Neural cell (in vitro differentiated cells): ENCODE measurements at regions not wholly inside any gene's neighbourhood (a gene's known extent, or its start where the extent isn't known, plus 50 kb on each side); places are given as distances from the start of the nearest gene placed in this dataset.

ENCODE experiments used
- CTCF ChIP-seq: fragments of 450-650 bp; IDR thresholded peaks from 2 replicates; pipeline ENCODE4 v1.5.1; 2014; ENCODE audit warnings: antibody characterized with exemption, mild to moderate bottlenecking, moderate library complexity; ENCODE audit not compliant: poor library complexity, severe bottlenecking
- EZH2 ChIP-seq: fragments of 200-600, 300-800 bp; shearing (Covaris generic), sonication (generic); IDR thresholded peaks from 2 replicates; pipeline ENCODE4 v1.6.1; 2014; ENCODE audit warnings: antibody characterized with exemption, low read length, borderline replicate concordance, mild to moderate bottlenecking; ENCODE audit not compliant: insufficient read depth, poor library complexity, severe bottlenecking
- POLR2AphosphoS5 ChIP-seq: IDR thresholded peaks from 2 replicates; pipeline ENCODE4 v1.6.1; 2012
- REST ChIP-seq: IDR thresholded peaks from 2 replicates; pipeline ENCODE4 v1.6.1; 2012; ENCODE audit warnings: borderline replicate concordance
- TAF1 ChIP-seq: IDR thresholded peaks from 2 replicates; pipeline ENCODE4 v1.6.1; 2012; ENCODE audit warnings: low read depth

GRCh38 chr4:141349236-141349635 lies 128.5 kb downstream of the ZNF330 start:
- TF ChIP-seq EZH2 (no peak), POLR2AphosphoS5 (no peak), CTCF (no peak), REST (no peak), TAF1 (no peak)
